Type B pancreatic cell (in vitro differentiated cells): ENCODE measurements at regions not wholly inside any gene's neighbourhood (a gene's known extent, or its start where the extent isn't known, plus 50 kb on each side); places are given as distances from the start of the nearest gene placed in this dataset.

Source experiments
- DNase-seq: peaks from one replicate; pipeline ENCODE4 v3.0.0; 2021; ENCODE audit warnings: mixed read lengths; ENCODE audit not compliant: unreplicated experiment; ENCODE audit errors: extremely low spot score
- H3K27ac Mint-ChIP-seq: 2 replicates; pipeline ENCODE4 v1.8.0; 2021; ENCODE audit warnings: mild to moderate bottlenecking, mixed read lengths
- H3K27me3 Mint-ChIP-seq: 2 replicates; pipeline ENCODE4 v1.8.0; 2021; ENCODE audit warnings: mixed read lengths
- H3K36me3 Mint-ChIP-seq: 2 replicates; pipeline ENCODE4 v1.8.0; 2021; ENCODE audit warnings: mixed read lengths
- H3K4me1 Mint-ChIP-seq: one replicate; pipeline ENCODE4 v1.8.0; 2021; ENCODE audit warnings: mixed read lengths; ENCODE audit not compliant: unreplicated experiment
- H3K4me3 Mint-ChIP-seq: 2 replicates; pipeline ENCODE4 v1.8.0; 2021; ENCODE audit warnings: mild to moderate bottlenecking, mixed read lengths
- H3K9me3 Mint-ChIP-seq: 2 replicates; pipeline ENCODE4 v1.8.0; 2021; ENCODE audit warnings: mixed read lengths
- TF ChIP-seq, protein P1 (sequence below): fragments of 200-600 bp; sonication (generic); conservative IDR thresholded peaks from 2 replicates; pipeline ENCODE4 v1.5.0; 2021; ENCODE audit warnings: antibody characterized with exemption, mild to moderate bottlenecking

DNA sequence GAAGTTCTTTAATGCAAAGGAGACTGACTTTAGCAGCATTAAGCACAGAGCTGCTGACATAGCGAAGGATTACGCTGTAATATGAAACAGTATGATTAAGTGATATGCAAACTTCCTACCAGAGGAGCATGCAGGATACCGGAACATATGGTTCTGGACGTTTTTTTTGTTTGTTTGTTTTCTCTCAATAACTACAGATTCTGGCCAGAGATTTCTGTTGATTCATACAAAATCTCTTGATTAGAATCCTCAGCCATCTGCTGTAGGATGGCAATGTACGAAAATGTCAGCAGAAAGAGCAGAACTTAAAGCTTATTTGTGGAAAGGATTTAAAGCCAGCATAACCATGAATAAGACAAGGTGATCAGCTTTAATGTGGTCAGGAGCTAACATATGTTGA is 970.7 kb downstream of the KCNT2 start:
- no peak overlapping the region for H3K4me3 Mint-ChIP-seq
- H3K27ac Mint-ChIP-seq, result no peak overlapping the region
- H3K9me3 Mint-ChIP-seq, result no peaks in the 10 kb centered on the region

DNA sequence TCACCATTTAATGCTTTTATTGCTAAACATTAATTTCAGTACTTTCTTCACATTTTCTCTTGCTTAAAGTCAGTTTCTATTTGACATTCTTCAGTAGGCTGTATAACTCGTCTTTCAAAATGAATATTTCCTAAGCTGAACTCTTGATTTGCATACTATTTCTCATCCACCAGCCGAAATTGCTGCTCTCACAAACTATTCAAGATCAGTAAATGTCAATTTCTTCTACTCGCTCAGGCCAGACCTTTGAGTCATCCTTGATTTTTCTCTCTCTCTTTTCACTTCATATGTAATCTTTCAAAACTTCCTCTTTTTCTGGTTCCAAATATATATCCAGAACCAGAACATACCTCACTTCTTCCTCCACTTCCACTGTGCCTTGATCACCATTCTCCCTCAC is 990.0 kb downstream of the KCNT2 start:
- H3K36me3 Mint-ChIP-seq, result no peaks in the 10 kb centered on the region
- H3K27ac Mint-ChIP-seq, result no peak overlapping the region
- TF ChIP-seq, protein P1, sequence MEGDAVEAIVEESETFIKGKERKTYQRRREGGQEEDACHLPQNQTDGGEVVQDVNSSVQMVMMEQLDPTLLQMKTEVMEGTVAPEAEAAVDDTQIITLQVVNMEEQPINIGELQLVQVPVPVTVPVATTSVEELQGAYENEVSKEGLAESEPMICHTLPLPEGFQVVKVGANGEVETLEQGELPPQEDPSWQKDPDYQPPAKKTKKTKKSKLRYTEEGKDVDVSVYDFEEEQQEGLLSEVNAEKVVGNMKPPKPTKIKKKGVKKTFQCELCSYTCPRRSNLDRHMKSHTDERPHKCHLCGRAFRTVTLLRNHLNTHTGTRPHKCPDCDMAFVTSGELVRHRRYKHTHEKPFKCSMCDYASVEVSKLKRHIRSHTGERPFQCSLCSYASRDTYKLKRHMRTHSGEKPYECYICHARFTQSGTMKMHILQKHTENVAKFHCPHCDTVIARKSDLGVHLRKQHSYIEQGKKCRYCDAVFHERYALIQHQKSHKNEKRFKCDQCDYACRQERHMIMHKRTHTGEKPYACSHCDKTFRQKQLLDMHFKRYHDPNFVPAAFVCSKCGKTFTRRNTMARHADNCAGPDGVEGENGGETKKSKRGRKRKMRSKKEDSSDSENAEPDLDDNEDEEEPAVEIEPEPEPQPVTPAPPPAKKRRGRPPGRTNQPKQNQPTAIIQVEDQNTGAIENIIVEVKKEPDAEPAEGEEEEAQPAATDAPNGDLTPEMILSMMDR, result no peak
- H3K4me3 Mint-ChIP-seq, result no peak overlapping the region
- no peaks in the 10 kb centered on the region for H3K4me1 Mint-ChIP-seq
- no peaks in the 10 kb centered on the region for H3K9me3 Mint-ChIP-seq
- no peaks in the 10 kb centered on the region for H3K27me3 Mint-ChIP-seq
- DNase-seq, result no peak

More for the DNA sequence above, 970.7 kb downstream of the KCNT2 start:
- no peaks in the 10 kb centered on the region for H3K27me3 Mint-ChIP-seq
- DNase-seq, result no peak
- TF ChIP-seq, protein P1, result no peak
- no peaks in the 10 kb centered on the region for H3K4me1 Mint-ChIP-seq
- H3K36me3 Mint-ChIP-seq, result no peaks in the 10 kb centered on the region

DNA sequence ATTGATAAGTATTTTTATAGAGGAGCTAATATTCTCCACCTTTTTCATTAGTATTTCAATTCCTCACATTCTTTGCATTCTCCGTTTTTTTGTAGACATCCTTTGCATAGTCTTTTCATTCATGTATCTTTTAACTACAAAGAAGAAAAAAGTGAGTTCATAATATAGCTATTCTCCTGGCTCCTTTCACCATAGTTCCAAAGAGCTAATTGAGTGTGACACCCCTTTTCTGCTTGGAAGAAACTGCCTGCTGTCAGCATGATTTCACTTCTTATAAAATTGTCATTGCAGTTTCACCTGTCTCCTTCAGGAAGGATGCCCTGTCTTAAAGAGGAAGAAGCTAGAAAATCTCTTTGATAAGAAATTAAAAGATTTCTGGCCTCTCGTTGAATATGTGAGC is 991.1 kb downstream of the KCNT2 start:
- no peaks in the 10 kb centered on the region for H3K36me3 Mint-ChIP-seq
- H3K27me3 Mint-ChIP-seq, result no peaks in the 10 kb centered on the region
- no peak overlapping the region for H3K4me3 Mint-ChIP-seq
- no peak overlapping the region for H3K27ac Mint-ChIP-seq
- TF ChIP-seq, protein P1, result no peak
- no peaks in the 10 kb centered on the region for H3K4me1 Mint-ChIP-seq
- no peak for DNase-seq
- H3K9me3 Mint-ChIP-seq, result no peaks in the 10 kb centered on the region

DNA sequence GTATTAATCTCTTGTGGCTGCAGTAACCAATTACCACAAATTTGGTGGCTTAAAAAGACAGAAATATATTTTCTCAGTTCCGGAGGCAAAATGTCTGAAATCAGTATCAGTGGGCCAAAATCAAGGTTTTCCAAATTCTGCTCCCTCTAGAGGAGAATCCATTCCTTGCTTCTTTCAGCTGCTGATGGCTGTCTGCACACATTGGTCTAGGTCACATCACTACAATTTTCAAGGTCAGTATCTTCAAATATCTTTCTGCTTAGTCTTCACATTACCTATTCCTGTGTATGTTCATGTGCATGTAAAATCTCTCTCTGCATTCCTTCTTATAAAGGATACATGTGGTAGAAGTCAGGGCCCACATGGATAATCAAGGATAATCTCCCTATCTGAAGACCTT is 999.4 kb downstream of the KCNT2 start:
- DNase-seq, result no peak
- no peaks in the 10 kb centered on the region for H3K4me1 Mint-ChIP-seq
- TF ChIP-seq, protein P1, result peak; percentile 52
- no peaks in the 10 kb centered on the region for H3K27me3 Mint-ChIP-seq
- no peak overlapping the region for H3K27ac Mint-ChIP-seq
- H3K4me3 Mint-ChIP-seq, result no peak overlapping the region
- no peaks in the 10 kb centered on the region for H3K36me3 Mint-ChIP-seq
- no peaks in the 10 kb centered on the region for H3K9me3 Mint-ChIP-seq

DNA sequence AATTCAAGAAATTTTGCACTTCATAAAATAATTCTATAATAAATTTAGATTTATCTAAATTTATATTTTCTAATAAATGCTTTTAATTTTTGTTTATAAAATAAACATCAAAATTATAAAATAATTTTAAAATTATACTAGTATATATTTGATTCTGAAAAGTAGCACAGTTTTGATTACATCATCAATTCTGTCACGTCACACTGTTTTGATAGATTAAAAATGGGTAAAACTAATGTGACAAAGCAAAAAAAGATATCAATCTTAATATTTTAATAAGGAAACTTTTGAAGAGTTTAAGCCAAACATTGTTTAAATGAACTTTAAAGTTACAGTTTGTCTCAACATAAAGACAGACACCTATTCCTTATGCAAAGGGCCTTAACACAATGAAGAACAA is 1001.8 kb downstream of the KCNT2 start:
- Mint-ChIP-seq H3K36me3 (no peaks in the 10 kb centered on the region), H3K4me1 (no peaks in the 10 kb centered on the region), H3K27ac (no peak overlapping the region), H3K4me3 (no peak overlapping the region), H3K9me3 (peaks cover 5% of the 10 kb centered on the region), H3K27me3 (no peaks in the 10 kb centered on the region)
- DNase-seq, result no peak
- TF ChIP-seq, protein P1, result no peak

DNA sequence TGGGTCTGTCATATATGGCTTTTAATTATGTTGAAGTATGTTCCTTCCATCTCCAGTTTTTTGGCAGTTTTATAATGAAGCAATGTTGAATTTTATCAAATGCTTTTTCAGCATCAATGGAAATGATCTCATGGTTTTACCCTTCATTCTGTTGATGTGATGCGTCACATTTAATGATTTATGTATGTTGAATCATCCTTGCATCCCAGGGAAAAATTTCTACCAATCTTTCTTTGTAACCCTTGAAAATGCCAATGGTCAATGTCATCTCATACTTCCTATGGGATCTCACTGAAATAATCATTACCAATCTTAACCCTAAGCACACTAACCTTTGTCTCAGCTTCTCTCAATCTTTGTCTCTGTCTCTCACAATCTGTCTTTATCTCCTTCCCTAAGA is 1004.0 kb downstream of the KCNT2 start:
- Mint-ChIP-seq H3K27ac (no peak overlapping the region), H3K4me1 (no peaks in the 10 kb centered on the region), H3K4me3 (no peak overlapping the region), H3K36me3 (no peaks in the 10 kb centered on the region), H3K9me3 (peaks cover 5% of the 10 kb centered on the region), H3K27me3 (no peaks in the 10 kb centered on the region)
- TF ChIP-seq, protein P1, result no peak
- DNase-seq, result no peak
